ENCODE measurements at regions not wholly inside any gene's neighbourhood (a gene's known extent, or its start where the extent isn't known, plus 50 kb on each side); places are given as distances from the start of the nearest gene placed in this dataset.

DNA sequence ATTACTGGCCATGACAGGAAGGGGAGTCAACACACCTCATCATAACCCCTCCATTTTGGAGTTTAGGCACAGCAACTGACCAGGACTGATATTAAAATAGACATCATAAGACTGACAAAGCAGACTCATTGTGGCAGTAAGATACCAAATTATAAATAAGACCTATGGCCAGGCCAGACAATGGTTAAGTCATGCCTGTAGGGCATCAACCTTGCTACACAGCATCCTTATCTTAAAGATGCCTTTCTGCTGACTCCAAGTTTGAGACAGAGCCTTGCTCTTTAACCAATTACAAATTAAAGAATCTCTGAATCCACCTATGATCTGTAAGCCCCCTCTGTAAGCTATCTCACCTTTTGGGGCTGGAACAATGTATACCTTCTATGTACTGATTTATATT lies 65.5 kb downstream of the VCX2 start:
- Mint-ChIP-seq H3K27ac (no peak overlapping the region), H3K4me3 (no peak overlapping the region), H3K36me3 (ENCODE audit: insufficient read depth in 2 of 2) (peaks cover 4 to 7% of the 10 kb centered on the region in 2 donors), H3K27me3 (ENCODE audit: low read depth) (no peaks in the 10 kb centered on the region), H3K9me3 (peaks cover 2 to 12% of the 10 kb centered on the region in 2 donors), H3K4me1 (ENCODE audit: low read depth) (no peaks in the 10 kb centered on the region)
- DNase-seq (no peak), ATAC-seq (replicated peaks in 1 of 2) (no peak)

- H3K36me3 Mint-ChIP-seq (ENCODE audit: insufficient read depth in 2 of 2), result peaks cover 1% of the 10 kb centered on the region in 2 donors
- no peak overlapping the region for H3K4me3 Mint-ChIP-seq
- H3K27ac Mint-ChIP-seq, result no peak overlapping the region
- ATAC-seq (replicated peaks in 1 of 2), result no peak
- no peak for DNase-seq
- no peaks in the 10 kb centered on the region for H3K27me3 Mint-ChIP-seq (ENCODE audit: low read depth)
- peaks cover 2 to 4% of the 10 kb centered on the region in 2 donors for H3K9me3 Mint-ChIP-seq
- no peaks in the 10 kb centered on the region for H3K4me1 Mint-ChIP-seq (ENCODE audit: low read depth)
Observed at GRCh38 chrX:8103655-8104054, 67.4 kb downstream of the VCX2 start.

- H3K9me3 Mint-ChIP-seq, result peaks cover 0 to 2% of the 10 kb centered on the region in 2 donors
- no peak overlapping the region for H3K4me3 Mint-ChIP-seq
- H3K27me3 Mint-ChIP-seq (ENCODE audit: low read depth), result no peaks in the 10 kb centered on the region
- no peak for DNase-seq
- no peaks in the 10 kb centered on the region for H3K4me1 Mint-ChIP-seq (ENCODE audit: low read depth)
- no peak for ATAC-seq (replicated peaks in 1 of 2)
- no peaks in the 10 kb centered on the region for H3K36me3 Mint-ChIP-seq (ENCODE audit: insufficient read depth in 2 of 2)
- H3K27ac Mint-ChIP-seq, result no peak overlapping the region
Observed at GRCh38 chrX:8091510-8091909, 79.6 kb downstream of the VCX2 start.

- no peak for ATAC-seq (replicated peaks in 1 of 2)
- Mint-ChIP-seq H3K4me1 (ENCODE audit: low read depth) (no peaks in the 10 kb centered on the region), H3K27me3 (ENCODE audit: low read depth) (no peaks in the 10 kb centered on the region), H3K9me3 (peaks cover 0 to 4% of the 10 kb centered on the region in 2 donors), H3K27ac (no peak overlapping the region), H3K4me3 (no peak overlapping the region), H3K36me3 (ENCODE audit: insufficient read depth in 2 of 2) (no peaks in the 10 kb centered on the region)
- DNase-seq, result no peak
Observed at GRCh38 chrX:8090906-8091305, 80.2 kb downstream of the VCX2 start.

GRCh38 chrX:8090482-8090881 lies 80.6 kb downstream of the VCX2 start:
- Mint-ChIP-seq H3K36me3 (ENCODE audit: insufficient read depth in 2 of 2) (no peaks in the 10 kb centered on the region), H3K27ac (no peak overlapping the region), H3K9me3 (peaks cover 0 to 4% of the 10 kb centered on the region in 2 donors), H3K4me1 (ENCODE audit: low read depth) (no peaks in the 10 kb centered on the region), H3K27me3 (ENCODE audit: low read depth) (no peaks in the 10 kb centered on the region), H3K4me3 (no peak overlapping the region)
- no peak for ATAC-seq (replicated peaks in 1 of 2)
- no peak for DNase-seq

DNA sequence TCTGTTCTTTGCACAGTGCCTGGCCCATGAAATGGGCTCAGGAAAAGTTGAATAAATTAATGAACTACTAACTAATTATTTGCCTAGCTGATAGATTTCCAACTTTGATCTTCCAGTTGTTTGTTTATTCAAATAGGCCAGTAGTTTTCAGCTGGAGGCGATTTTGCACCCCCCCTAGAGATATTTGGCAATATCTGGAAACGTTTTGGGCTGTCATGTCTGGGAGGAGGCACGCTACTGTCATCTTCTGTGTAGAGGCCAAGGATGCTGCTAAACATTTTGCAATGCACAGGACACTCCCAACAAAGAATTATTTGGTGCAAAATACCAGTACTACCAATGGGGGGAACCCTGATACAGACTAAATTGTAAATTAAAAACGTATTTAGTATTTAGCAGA lies 81.9 kb downstream of the VCX2 start:
- Mint-ChIP-seq H3K9me3 (peaks cover 0 to 4% of the 10 kb centered on the region in 2 donors), H3K4me1 (ENCODE audit: low read depth) (no peaks in the 10 kb centered on the region), H3K36me3 (ENCODE audit: insufficient read depth in 2 of 2) (no peaks in the 10 kb centered on the region), H3K4me3 (no peak overlapping the region), H3K27me3 (ENCODE audit: low read depth) (no peaks in the 10 kb centered on the region), H3K27ac (no peak overlapping the region)
- DNase-seq (no peak), ATAC-seq (replicated peaks in 1 of 2) (no peak)

- peaks cover 0 to 2% of the 10 kb centered on the region in 2 donors for H3K9me3 Mint-ChIP-seq
- no peak for ATAC-seq (replicated peaks in 1 of 2)
Observed at GRCh38 chrX:8084006-8084405, 87.1 kb downstream of the VCX2 start.

GRCh38 chrX:8083286-8083685 lies 87.8 kb downstream of the VCX2 start:
- H3K27ac Mint-ChIP-seq, result no peak overlapping the region
- H3K9me3 Mint-ChIP-seq, result peaks cover 0 to 2% of the 10 kb centered on the region in 2 donors
- H3K36me3 Mint-ChIP-seq (ENCODE audit: insufficient read depth in 2 of 2), result peaks cover 0 to 1% of the 10 kb centered on the region in 2 donors
- DNase-seq (no peak), ATAC-seq (replicated peaks in 1 of 2) (no peak)
- no peaks in the 10 kb centered on the region for H3K4me1 Mint-ChIP-seq (ENCODE audit: low read depth)
- H3K4me3 Mint-ChIP-seq, result no peak overlapping the region
- H3K27me3 Mint-ChIP-seq (ENCODE audit: low read depth), result no peaks in the 10 kb centered on the region

More at GRCh38 chrX:8084006-8084405, 87.1 kb downstream of the VCX2 start:
- no peaks in the 10 kb centered on the region for H3K27me3 Mint-ChIP-seq (ENCODE audit: low read depth)
- peaks cover 0 to 1% of the 10 kb centered on the region in 2 donors for H3K36me3 Mint-ChIP-seq (ENCODE audit: insufficient read depth in 2 of 2)
- H3K27ac Mint-ChIP-seq, result no peak overlapping the region
- H3K4me3 Mint-ChIP-seq, result no peak overlapping the region
- H3K4me1 Mint-ChIP-seq (ENCODE audit: low read depth), result no peaks in the 10 kb centered on the region
- DNase-seq, result no peak

DNA sequence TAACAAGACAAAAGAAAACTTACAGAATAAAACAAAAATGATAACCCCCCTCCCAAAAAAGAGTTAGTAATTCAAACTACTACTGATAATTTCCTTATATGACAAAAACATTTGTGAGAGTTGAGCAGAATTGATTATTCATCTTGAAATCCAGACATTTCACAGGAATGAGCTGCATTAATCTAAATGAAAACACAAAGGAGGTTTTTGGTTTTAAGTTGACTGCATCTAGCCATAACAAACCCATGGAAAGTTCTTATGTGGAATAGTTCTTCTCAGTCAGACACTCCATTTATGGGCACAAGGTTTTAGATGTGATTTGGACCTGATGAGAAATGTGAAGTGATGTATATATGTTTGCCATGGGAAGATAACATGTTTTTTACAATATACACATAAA lies 95.4 kb downstream of the VCX2 start:
- no peaks in the 10 kb centered on the region for H3K4me1 Mint-ChIP-seq (ENCODE audit: low read depth)
- no peaks in the 10 kb centered on the region for H3K27me3 Mint-ChIP-seq (ENCODE audit: low read depth)
- no peak for ATAC-seq (replicated peaks in 1 of 2)
- peaks cover 0 to 1% of the 10 kb centered on the region in 2 donors for H3K36me3 Mint-ChIP-seq (ENCODE audit: insufficient read depth in 2 of 2)
- no peak overlapping the region for H3K4me3 Mint-ChIP-seq
- H3K27ac Mint-ChIP-seq, result no peak overlapping the region
- peaks cover 0 to 4% of the 10 kb centered on the region in 2 donors for H3K9me3 Mint-ChIP-seq
- DNase-seq, result no peak

- peaks cover 0 to 6% of the 10 kb centered on the region in 2 donors for H3K9me3 Mint-ChIP-seq
- no peaks in the 10 kb centered on the region for H3K36me3 Mint-ChIP-seq (ENCODE audit: insufficient read depth in 2 of 2)
- no peak overlapping the region for H3K4me3 Mint-ChIP-seq
- no peaks in the 10 kb centered on the region for H3K4me1 Mint-ChIP-seq (ENCODE audit: low read depth)
- H3K27me3 Mint-ChIP-seq (ENCODE audit: low read depth), result no peaks in the 10 kb centered on the region
- ATAC-seq (replicated peaks in 1 of 2), result no peak
- no peak overlapping the region for H3K27ac Mint-ChIP-seq
- DNase-seq, result no peak
Observed at GRCh38 chrX:8067754-8068462, 103.2 kb downstream of the VCX2 start.

DNA sequence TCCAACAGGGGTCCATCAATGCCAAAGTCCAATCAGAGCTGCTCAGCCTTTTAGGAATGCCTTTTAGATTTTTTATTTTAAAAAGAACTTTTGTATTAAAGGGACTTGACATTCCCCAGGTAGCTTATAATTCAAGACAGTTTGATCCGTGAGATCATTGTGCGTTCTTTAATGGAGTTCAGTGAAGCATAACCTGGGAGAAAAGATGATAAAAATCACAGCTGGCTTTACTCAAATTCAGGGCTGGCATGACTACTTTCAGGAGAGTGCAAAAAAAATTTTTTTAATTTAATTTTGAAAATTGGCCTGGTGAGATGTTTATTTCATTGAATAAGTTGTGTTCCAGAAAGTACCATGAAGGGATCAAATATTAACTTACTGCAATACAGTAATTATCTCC lies 118.2 kb downstream of the VCX2 start:
- Mint-ChIP-seq H3K36me3 (ENCODE audit: insufficient read depth in 2 of 2) (no peaks in the 10 kb centered on the region), H3K27me3 (ENCODE audit: low read depth) (no peaks in the 10 kb centered on the region), H3K27ac (no peak overlapping the region), H3K4me1 (ENCODE audit: low read depth) (no peaks in the 10 kb centered on the region), H3K9me3 (no peaks in the 10 kb centered on the region), H3K4me3 (no peak overlapping the region)
- no peak for DNase-seq
- ATAC-seq (replicated peaks in 1 of 2), result no peak

DNA sequence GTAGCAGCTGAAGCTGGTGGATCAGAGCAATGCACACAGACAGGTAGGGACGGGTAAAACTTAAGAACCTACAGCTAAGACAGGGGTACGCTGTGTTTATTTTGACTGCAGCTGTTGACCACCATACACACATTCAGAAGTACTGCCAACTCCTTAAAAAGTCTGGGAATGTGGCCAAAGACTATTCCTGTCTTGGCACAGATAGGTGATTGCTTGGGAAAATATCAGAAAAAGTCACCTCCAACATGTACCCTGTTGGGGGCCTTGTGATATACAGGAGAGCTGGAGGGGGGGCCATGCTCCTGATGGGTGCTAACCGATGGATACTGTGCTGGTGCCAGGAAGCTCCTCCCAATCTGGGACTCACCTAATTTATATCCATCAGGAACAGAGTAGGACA lies 121.2 kb downstream of the VCX2 start:
- H3K4me3 Mint-ChIP-seq, result no peak overlapping the region
- H3K27me3 Mint-ChIP-seq (ENCODE audit: low read depth), result no peaks in the 10 kb centered on the region
- H3K4me1 Mint-ChIP-seq (ENCODE audit: low read depth), result no peaks in the 10 kb centered on the region
- peaks cover 0 to 2% of the 10 kb centered on the region in 2 donors for H3K36me3 Mint-ChIP-seq (ENCODE audit: insufficient read depth in 2 of 2)
- no peak for DNase-seq
- ATAC-seq (replicated peaks in 1 of 2), result no peak
- H3K9me3 Mint-ChIP-seq, result peaks cover 0 to 1% of the 10 kb centered on the region in 2 donors
- no peak overlapping the region for H3K27ac Mint-ChIP-seq

DNA sequence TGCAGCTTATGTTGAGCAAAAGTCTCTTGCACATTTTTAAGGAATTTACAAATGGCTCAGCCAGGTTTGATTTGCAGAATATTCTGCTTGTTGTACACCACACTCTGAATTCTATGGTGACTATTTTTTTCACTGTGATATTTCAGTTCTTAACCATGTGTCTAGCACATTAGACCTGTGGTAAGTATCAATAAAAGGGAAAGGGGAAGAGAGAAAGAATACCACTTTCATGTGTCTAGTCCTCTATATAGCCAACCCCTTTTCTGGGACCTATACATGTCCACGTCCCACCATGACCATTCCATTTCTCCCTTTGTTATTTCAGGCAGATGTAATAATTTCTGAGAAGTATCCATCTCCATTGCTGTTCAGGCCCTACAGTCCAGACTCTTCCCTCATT lies 121.3 kb upstream of the PNPLA4 start:
- Mint-ChIP-seq H3K9me3 (peaks cover 0 to 8% of the 10 kb centered on the region in 2 donors), H3K4me3 (no peak overlapping the region), H3K36me3 (ENCODE audit: insufficient read depth in 2 of 2) (peaks cover 0 to 4% of the 10 kb centered on the region in 2 donors), H3K27me3 (ENCODE audit: low read depth) (no peaks in the 10 kb centered on the region), H3K27ac (no peak overlapping the region), H3K4me1 (ENCODE audit: low read depth) (no peaks in the 10 kb centered on the region)
- ATAC-seq (replicated peaks in 1 of 2), result no peak
- no peak for DNase-seq

DNA sequence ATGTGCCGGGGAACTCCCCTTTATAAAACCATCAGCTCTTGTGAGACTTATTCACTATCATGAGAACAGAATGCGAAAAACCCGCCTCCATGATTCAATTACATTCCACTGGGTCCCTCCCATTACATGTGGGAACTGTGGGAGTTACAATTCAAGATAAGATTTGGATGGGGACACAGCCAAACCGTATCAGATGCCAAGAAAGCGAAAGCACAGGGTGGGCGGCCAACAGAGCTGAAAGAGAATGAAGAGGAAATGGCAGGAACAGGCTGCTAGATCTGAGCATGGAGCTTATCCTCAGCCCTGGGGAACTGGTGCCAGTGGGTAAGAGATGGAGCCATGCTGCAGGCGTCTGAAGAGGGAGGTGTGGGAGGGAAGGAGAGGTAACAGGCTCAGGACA lies 117.7 kb upstream of the PNPLA4 start:
- H3K9me3 Mint-ChIP-seq, result peaks cover 0 to 8% of the 10 kb centered on the region in 2 donors
- H3K27ac Mint-ChIP-seq, result no peak overlapping the region
- H3K4me1 Mint-ChIP-seq (ENCODE audit: low read depth), result no peaks in the 10 kb centered on the region
- H3K36me3 Mint-ChIP-seq (ENCODE audit: insufficient read depth in 2 of 2), result peaks cover 0 to 4% of the 10 kb centered on the region in 2 donors
- no peaks in the 10 kb centered on the region for H3K27me3 Mint-ChIP-seq (ENCODE audit: low read depth)
- ATAC-seq (replicated peaks in 1 of 2) (no peak), DNase-seq (no peak)
- H3K4me3 Mint-ChIP-seq, result no peak overlapping the region
